Skeletal muscle satellite cell (primary cell): ENCODE measurements at regions not wholly inside any gene's neighbourhood (a gene's known extent, or its start where the extent isn't known, plus 50 kb on each side); places are given as distances from the start of the nearest gene placed in this dataset.

ENCODE experiments used
- H3K27me3 ChIP-seq: 2 replicates; pipeline ENCODE4 v1.7.0; 2013; ENCODE audit warnings: low read length; ENCODE audit not compliant: control insufficient read depth, insufficient read depth
- H3K36me3 ChIP-seq: 2 replicates; pipeline ENCODE4 v1.7.0; 2013; ENCODE audit warnings: mild to moderate bottlenecking, control low read depth, low read length; ENCODE audit not compliant: insufficient read depth
- H3K4me1 ChIP-seq: 2 replicates; pipeline ENCODE4 v1.7.0; 2013; ENCODE audit warnings: low read length; ENCODE audit not compliant: control insufficient read depth, insufficient read depth
- H3K4me2 ChIP-seq: 2 replicates; pipeline ENCODE4 v1.7.0; 2013; ENCODE audit warnings: mild to moderate bottlenecking, low read length
- H3K4me3 ChIP-seq: 2 replicates; pipeline ENCODE4 v1.7.0; 2013; ENCODE audit warnings: low read length
- H3K9ac ChIP-seq: 2 replicates; pipeline ENCODE4 v1.7.0; 2013; ENCODE audit warnings: mild to moderate bottlenecking, low read depth, low read length, moderate library complexity
- H3K9me3 ChIP-seq: replicated peaks from 2 replicates; pipeline ENCODE4 v1.7.0; 2013; ENCODE audit warnings: mild to moderate bottlenecking, control low read depth, low read length

DNA sequence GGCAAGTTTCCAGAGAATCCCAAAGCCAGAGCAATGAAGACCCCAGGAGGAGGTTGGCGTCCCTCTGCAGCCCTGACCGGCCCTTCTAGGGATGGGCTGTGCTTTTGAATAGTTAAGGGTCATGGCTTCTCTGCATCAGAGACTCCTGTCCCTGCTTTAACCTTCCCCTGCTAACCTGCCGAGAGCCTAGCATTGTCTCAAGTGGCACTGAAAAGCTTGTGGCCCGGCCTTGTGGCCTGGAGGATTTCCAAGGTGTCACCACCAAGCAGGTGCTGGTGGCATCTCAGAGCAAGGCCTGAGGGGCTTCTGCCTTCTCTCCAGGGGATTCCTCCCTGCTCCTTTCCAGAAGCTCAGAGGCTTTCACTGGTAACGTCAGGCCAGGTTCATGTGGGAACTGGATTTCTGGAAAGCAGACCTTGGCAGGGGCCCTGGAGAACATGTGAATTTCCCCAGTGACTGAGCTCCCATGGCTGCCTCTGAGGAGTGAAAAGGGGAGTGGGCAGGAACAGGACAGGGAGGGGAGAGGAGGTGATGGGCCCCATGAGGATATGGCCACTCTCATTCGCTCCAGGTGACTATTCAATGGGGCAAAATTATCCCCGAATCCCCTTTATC lies 409.9 kb downstream of the PTPRU start:
- Histone ChIP-seq H3K36me3 (no peaks in the 10 kb centered on the region), H3K4me2 (no peak overlapping the region), H3K4me1 (no peaks in the 10 kb centered on the region), H3K4me3 (no peak overlapping the region), H3K9ac (no peak overlapping the region), H3K27me3 (no peaks in the 10 kb centered on the region), H3K9me3 (no peaks in the 10 kb centered on the region)

DNA sequence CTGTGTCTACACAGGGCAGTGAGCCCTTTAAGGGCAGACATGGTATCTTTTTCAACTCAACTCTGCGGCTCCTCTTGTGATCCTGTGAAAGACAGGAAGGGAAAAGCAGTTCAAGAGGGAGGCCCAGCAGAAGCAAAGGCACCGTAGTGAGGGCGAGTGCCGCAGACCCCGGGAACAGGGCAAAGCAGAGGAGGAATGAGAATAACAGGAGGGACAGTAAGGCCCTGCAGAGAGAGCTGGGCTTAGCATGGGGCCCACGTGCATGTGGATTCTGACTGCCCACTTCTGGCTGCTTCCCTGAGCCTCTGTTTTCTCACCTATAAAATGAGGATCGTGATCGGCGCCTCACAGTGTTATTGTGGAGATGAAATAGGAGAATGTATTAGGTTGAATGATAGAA lies 409.3 kb downstream of the PTPRU start:
- peaks cover 3% of the 10 kb centered on the region for H3K4me1 ChIP-seq
- no peak overlapping the region for H3K9ac ChIP-seq
- no peaks in the 10 kb centered on the region for H3K36me3 ChIP-seq
- H3K4me3 ChIP-seq = no peak overlapping the region
- H3K27me3 ChIP-seq = no peaks in the 10 kb centered on the region
- H3K4me2 ChIP-seq = no peak overlapping the region
- no peaks in the 10 kb centered on the region for H3K9me3 ChIP-seq

- Histone ChIP-seq H3K4me3 (no peak overlapping the region), H3K4me1 (peaks cover 11% of the 10 kb centered on the region), H3K9me3 (no peaks in the 10 kb centered on the region), H3K27me3 (no peaks in the 10 kb centered on the region), H3K9ac (no peak overlapping the region), H3K36me3 (no peaks in the 10 kb centered on the region), H3K4me2 (no peak overlapping the region)
Measured at GRCh38 chr1:29644812-29645211, 408.5 kb downstream of the PTPRU start.

- H3K9me3 ChIP-seq = no peaks in the 10 kb centered on the region
Measured at GRCh38 chr1:29643838-29644440, 407.6 kb downstream of the PTPRU start.

GRCh38 chr1:29643281-29643680 lies 407.0 kb downstream of the PTPRU start:
- Histone ChIP-seq H3K27me3 (no peaks in the 10 kb centered on the region), H3K9ac (no peak overlapping the region), H3K4me3 (no peak overlapping the region), H3K36me3 (no peaks in the 10 kb centered on the region), H3K9me3 (no peaks in the 10 kb centered on the region), H3K4me2 (no peak overlapping the region), H3K4me1 (peaks cover 14% of the 10 kb centered on the region)

More at GRCh38 chr1:29643838-29644440, 407.6 kb downstream of the PTPRU start:
- H3K36me3 ChIP-seq = no peaks in the 10 kb centered on the region
- no peak overlapping the region for H3K4me2 ChIP-seq
- no peak overlapping the region for H3K9ac ChIP-seq
- H3K4me1 ChIP-seq = peaks cover 14% of the 10 kb centered on the region
- no peak overlapping the region for H3K4me3 ChIP-seq
- no peaks in the 10 kb centered on the region for H3K27me3 ChIP-seq

- H3K4me3 ChIP-seq = no peak overlapping the region
- no peaks in the 10 kb centered on the region for H3K9me3 ChIP-seq
- no peak overlapping the region for H3K9ac ChIP-seq
- no peaks in the 10 kb centered on the region for H3K27me3 ChIP-seq
- no peaks in the 10 kb centered on the region for H3K36me3 ChIP-seq
- no peak overlapping the region for H3K4me2 ChIP-seq
- H3K4me1 ChIP-seq = peaks cover 14% of the 10 kb centered on the region
Measured at GRCh38 chr1:29642519-29642918, 406.2 kb downstream of the PTPRU start.

DNA sequence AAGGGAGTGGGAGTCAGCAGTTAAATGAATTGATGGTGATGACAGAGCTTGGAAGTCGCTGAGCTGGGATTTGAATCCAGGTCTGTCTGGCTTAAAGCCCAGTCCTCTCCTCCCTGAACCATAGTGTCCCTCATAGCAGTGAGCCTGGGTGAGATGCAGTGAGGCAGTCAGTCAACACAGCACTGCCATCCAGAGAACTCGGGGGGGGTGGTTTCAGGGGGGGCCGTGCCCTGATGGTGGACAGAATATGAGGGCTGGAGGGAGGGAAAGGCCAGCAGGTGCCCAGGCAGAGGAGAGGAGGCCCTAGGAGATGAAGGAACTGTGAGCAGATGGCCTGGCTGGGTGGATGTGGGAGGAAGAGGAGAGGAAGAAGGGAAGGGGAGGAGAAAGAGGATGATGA lies 405.6 kb downstream of the PTPRU start:
- H3K9me3 ChIP-seq = no peaks in the 10 kb centered on the region
- H3K4me3 ChIP-seq = no peak overlapping the region
- H3K4me2 ChIP-seq = no peak overlapping the region
- no peaks in the 10 kb centered on the region for H3K27me3 ChIP-seq
- H3K9ac ChIP-seq = no peak overlapping the region
- peaks cover 14% of the 10 kb centered on the region for H3K4me1 ChIP-seq
- no peaks in the 10 kb centered on the region for H3K36me3 ChIP-seq

- H3K4me1 ChIP-seq = peaks cover 14% of the 10 kb centered on the region
- H3K4me3 ChIP-seq = no peak overlapping the region
- H3K9ac ChIP-seq = no peak overlapping the region
- no peaks in the 10 kb centered on the region for H3K9me3 ChIP-seq
- H3K36me3 ChIP-seq = no peaks in the 10 kb centered on the region
- H3K27me3 ChIP-seq = no peaks in the 10 kb centered on the region
- no peak overlapping the region for H3K4me2 ChIP-seq
Measured at GRCh38 chr1:29640428-29640785, 404.1 kb downstream of the PTPRU start.

DNA sequence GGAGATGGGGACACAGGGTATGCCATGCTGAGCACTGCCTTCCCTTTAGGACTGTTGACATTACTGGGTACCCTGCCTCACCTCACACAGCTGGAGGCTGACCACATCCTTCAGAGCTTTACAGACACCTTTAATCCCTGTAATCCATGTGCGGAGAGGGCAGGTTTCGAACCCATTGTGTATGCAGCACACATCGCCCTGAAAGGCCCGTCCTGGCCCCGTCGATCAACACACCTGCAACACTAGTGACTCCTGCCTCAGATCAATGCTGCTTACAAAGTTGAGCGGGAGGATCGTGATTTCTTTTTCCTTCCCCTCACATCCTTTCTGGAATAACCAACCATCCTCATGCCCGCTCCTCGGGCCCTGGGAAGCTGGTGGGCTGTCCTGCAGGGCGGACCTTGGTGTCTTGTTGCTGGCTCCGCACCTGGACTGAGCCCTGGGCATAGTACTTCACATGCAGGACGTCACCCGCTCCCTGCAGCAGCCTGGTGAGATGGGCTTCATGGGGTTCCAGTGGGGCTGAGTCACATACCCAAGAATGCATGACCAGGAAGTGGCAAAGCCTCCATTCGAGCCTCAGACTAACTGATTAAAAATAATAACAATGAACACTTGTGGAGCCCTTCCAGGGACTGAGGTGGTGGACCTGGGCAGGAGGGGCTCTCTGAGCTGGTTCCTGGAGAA lies 403.6 kb downstream of the PTPRU start:
- H3K4me3 ChIP-seq = no peak overlapping the region
- no peaks in the 10 kb centered on the region for H3K9me3 ChIP-seq
- no peak overlapping the region for H3K9ac ChIP-seq
- no peaks in the 10 kb centered on the region for H3K27me3 ChIP-seq
- peaks cover 14% of the 10 kb centered on the region for H3K4me1 ChIP-seq
- no peak overlapping the region for H3K4me2 ChIP-seq
- no peaks in the 10 kb centered on the region for H3K36me3 ChIP-seq

DNA sequence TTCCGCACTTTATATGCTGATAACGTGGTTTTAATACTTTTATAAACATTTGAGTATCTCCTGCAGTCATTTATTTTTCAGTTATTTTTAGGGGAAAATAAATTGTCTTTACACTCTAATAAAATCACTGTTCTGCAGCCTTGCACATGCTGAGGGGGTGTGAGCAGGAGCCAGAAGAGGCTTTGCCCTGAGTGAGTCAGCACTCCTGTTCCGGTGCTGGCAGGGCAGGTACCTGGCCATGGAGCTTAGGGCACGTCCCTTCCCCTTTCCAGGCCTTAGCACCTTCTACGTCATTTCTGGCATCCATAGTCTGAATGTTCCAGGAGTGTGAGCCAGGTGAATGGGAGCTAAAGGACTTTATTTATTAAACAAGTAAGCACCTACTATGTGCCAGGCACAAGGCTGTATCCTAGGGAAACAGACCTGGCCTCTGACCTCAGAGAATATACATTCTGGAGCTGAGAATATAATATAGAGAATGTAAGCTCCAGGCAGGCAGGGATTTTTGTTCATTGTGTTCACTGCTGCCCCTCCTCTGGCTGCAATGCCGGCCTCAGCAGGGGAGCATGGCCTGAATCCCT lies 402.9 kb downstream of the PTPRU start:
- H3K27me3 ChIP-seq = no peaks in the 10 kb centered on the region
- H3K36me3 ChIP-seq = no peaks in the 10 kb centered on the region
- H3K4me3 ChIP-seq = no peak overlapping the region
- peaks cover 14% of the 10 kb centered on the region for H3K4me1 ChIP-seq
- H3K4me2 ChIP-seq = no peak overlapping the region
- no peaks in the 10 kb centered on the region for H3K9me3 ChIP-seq
- H3K9ac ChIP-seq = no peak overlapping the region

- no peak overlapping the region for H3K4me3 ChIP-seq
- no peaks in the 10 kb centered on the region for H3K36me3 ChIP-seq
- H3K4me1 ChIP-seq = peaks cover 14% of the 10 kb centered on the region
- no peaks in the 10 kb centered on the region for H3K9me3 ChIP-seq
- no peak overlapping the region for H3K9ac ChIP-seq
- no peak overlapping the region for H3K4me2 ChIP-seq
- no peaks in the 10 kb centered on the region for H3K27me3 ChIP-seq
Measured at GRCh38 chr1:29638281-29638680, 402.0 kb downstream of the PTPRU start.
